ENCODE measurements at regions not wholly inside any gene's neighbourhood (a gene's known extent, or its start where the extent isn't known, plus 50 kb on each side); places are given as distances from the start of the nearest gene placed in this dataset.

GRCh38 chr2:164024396-164024795 lies 288.6 kb upstream of the FIGN start:
- Histone ChIP-seq H3K9me3 (no peaks in the 10 kb centered on the region), H3K4me3 (no peak overlapping the region), H3K9ac (ENCODE audit: low read depth in 2 of 2, low read length in 2 of 2) (no peak overlapping the region), H3K27ac (no peak overlapping the region), H3K4me1 (no peaks in the 10 kb centered on the region), H3K27me3 (no peaks in the 10 kb centered on the region), H3K36me3 (no peaks in the 10 kb centered on the region)
- intact Hi-C loops (cut with DNase I) = no loop called here
- no peak for DNase-seq
- no peak for TF ChIP-seq CTCF (IDR thresholded peaks at IDR 0.05)

- no peaks in the 10 kb centered on the region for H3K9me3 ChIP-seq
- no peak overlapping the region for H3K27ac ChIP-seq
- intact Hi-C loops (cut with DNase I) = no loop called here
- H3K4me3 ChIP-seq = no peak overlapping the region
- no peak for DNase-seq
- no peaks in the 10 kb centered on the region for H3K36me3 ChIP-seq
- no peak for TF ChIP-seq CTCF (IDR thresholded peaks at IDR 0.05)
- no peaks in the 10 kb centered on the region for H3K4me1 ChIP-seq
- H3K27me3 ChIP-seq = no peaks in the 10 kb centered on the region
- no peak overlapping the region for H3K9ac ChIP-seq (ENCODE audit: low read depth in 2 of 2, low read length in 2 of 2)
These were observed 288.1 kb upstream of the FIGN start for GRCh38 chr2:164023896-164024295.

GRCh38 chr2:164015328-164016123 lies 279.7 kb upstream of the FIGN start:
- Histone ChIP-seq H3K27me3 (no peaks in the 10 kb centered on the region), H3K36me3 (no peaks in the 10 kb centered on the region), H3K9me3 (no peaks in the 10 kb centered on the region), H3K4me3 (no peak overlapping the region), H3K9ac (ENCODE audit: low read depth in 2 of 2, low read length in 2 of 2) (no peak overlapping the region), H3K4me1 (no peaks in the 10 kb centered on the region), H3K27ac (no peak overlapping the region)
- no peak for TF ChIP-seq CTCF (IDR thresholded peaks at IDR 0.05)
- intact Hi-C loops (cut with DNase I) = no loop called here
- no peak for DNase-seq

- Histone ChIP-seq H3K9ac (ENCODE audit: low read depth in 2 of 2, low read length in 2 of 2) (no peak overlapping the region), H3K27me3 (no peaks in the 10 kb centered on the region), H3K4me3 (no peak overlapping the region), H3K36me3 (no peaks in the 10 kb centered on the region), H3K9me3 (no peaks in the 10 kb centered on the region), H3K4me1 (no peaks in the 10 kb centered on the region), H3K27ac (no peak overlapping the region)
- intact Hi-C loops (cut with DNase I) = no loop called here
- no peak for TF ChIP-seq CTCF (IDR thresholded peaks at IDR 0.05)
- no peak for DNase-seq
These were observed 279.0 kb upstream of the FIGN start for GRCh38 chr2:164014791-164015190.

- H3K4me3 ChIP-seq = no peak overlapping the region
- no peaks in the 10 kb centered on the region for H3K36me3 ChIP-seq
- no peaks in the 10 kb centered on the region for H3K9me3 ChIP-seq
- H3K4me1 ChIP-seq = no peaks in the 10 kb centered on the region
- intact Hi-C loops (cut with DNase I) = no loop called here
- no peak overlapping the region for H3K9ac ChIP-seq (ENCODE audit: low read depth in 2 of 2, low read length in 2 of 2)
- no peak for DNase-seq
- TF ChIP-seq CTCF (IDR thresholded peaks at IDR 0.05) = no peak
- H3K27ac ChIP-seq = no peak overlapping the region
- no peaks in the 10 kb centered on the region for H3K27me3 ChIP-seq
These were observed 278.4 kb upstream of the FIGN start for GRCh38 chr2:164014068-164014731.

Measured in colonic mucosa (tissue), 4 donors.